OCI-LY3 (cell line): ENCODE measurements at regions not wholly inside any gene's neighbourhood (a gene's known extent, or its start where the extent isn't known, plus 50 kb on each side); places are given as distances from the start of the nearest gene placed in this dataset.

ENCODE experiments used
- H2AFZ ChIP-seq: fragments of 200-600, 300-600 bp; shearing (Covaris generic); 2 replicates; pipeline ENCODE4 v1.6.0; 2014; ENCODE audit warnings: antibody characterized with exemption, low read depth, low read length
- H3K27ac ChIP-seq: fragments of 200-600, 300-600 bp; sonication (generic); 2 replicates; pipeline ENCODE4 v1.5.1; 2014; ENCODE audit warnings: mild to moderate bottlenecking, low read length, moderate library complexity, mixed read lengths
- H3K27me3 ChIP-seq: fragments of 200-600, 300-600 bp; sonication (generic); 2 replicates; pipeline ENCODE4 v1.6.1; 2014; ENCODE audit warnings: low read depth, low read length, mixed read lengths
- H3K36me3 ChIP-seq: fragments of 200-600, 300-600 bp; sonication (generic); replicated peaks from 2 replicates; pipeline ENCODE3; 2014; ENCODE audit warnings: low read depth, low read length, mixed read lengths
- H3K4me1 ChIP-seq: fragments of 300-600, 200-600 bp; sonication (generic); 2 replicates; pipeline ENCODE4 v1.6.1; 2014; ENCODE audit warnings: low read length, mixed read lengths
- H3K4me2 ChIP-seq: fragments of 200-600, 300-600 bp; sonication (generic); 2 replicates; pipeline ENCODE4 v1.6.1; 2014; ENCODE audit warnings: low read length, mixed read lengths
- H3K4me3 ChIP-seq: fragments of 300-600, 200-600 bp; sonication (generic); 2 replicates; pipeline ENCODE4 v1.5.1; 2014; ENCODE audit warnings: antibody characterized with exemption, mild to moderate bottlenecking, low read length, moderate library complexity
- H3K79me2 ChIP-seq: fragments of 300-600, 200-600 bp; shearing (Covaris generic); 2 replicates; pipeline ENCODE4 v1.6.1; 2014; ENCODE audit warnings: mild to moderate bottlenecking, low read length, mixed read lengths
- H3K9ac ChIP-seq: fragments of 300-600, 200-600 bp; shearing (Covaris generic); 2 replicates; pipeline ENCODE4 v1.6.0; 2014; ENCODE audit warnings: mild to moderate bottlenecking, low read length, moderate library complexity
- H3K9me3 ChIP-seq: fragments of 200-600, 300-600 bp; shearing (Covaris generic); 2 replicates; pipeline ENCODE4 v1.6.1; 2014; ENCODE audit warnings: low read length, mixed read lengths; ENCODE audit not compliant: insufficient read depth
- H4K20me1 ChIP-seq: fragments of 200-600, 300-600 bp; sonication (generic); 2 replicates; pipeline ENCODE4 v1.6.1; 2016; ENCODE audit warnings: low read length, mixed read lengths; ENCODE audit not compliant: insufficient read depth
- EZH2phosphoT487 ChIP-seq: fragments of 200-600 bp; shearing (Covaris generic); IDR thresholded peaks from 2 replicates; pipeline ENCODE4 v1.6.1; 2018; ENCODE audit warnings: antibody characterized with exemption, mixed run types, low read depth
- TF ChIP-seq, protein P1 (sequence below): fragments of 200-600, 300-600 bp; sonication (generic); IDR thresholded peaks from 2 replicates; pipeline ENCODE4 v1.5.1; 2014; ENCODE audit warnings: antibody characterized with exemption, low read length, low read depth

DNA sequence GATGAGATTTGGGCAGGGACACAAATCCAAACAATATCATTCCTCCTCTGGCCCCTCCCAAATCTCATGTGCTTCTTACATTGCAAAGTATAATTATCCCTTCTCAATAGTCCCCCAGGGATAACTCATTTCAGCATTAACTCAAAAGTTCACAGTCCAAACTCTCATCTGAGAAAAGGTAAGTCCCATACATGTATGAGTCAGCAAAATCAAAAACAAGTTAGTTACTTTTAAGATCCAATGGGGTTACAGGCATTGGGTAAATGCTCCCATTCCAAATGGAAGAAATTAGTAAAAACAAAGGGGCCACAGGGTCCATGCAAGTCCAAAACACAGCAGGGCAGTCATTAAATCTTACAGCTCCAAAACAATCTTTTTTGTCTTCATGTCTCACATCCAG lies 917.9 kb upstream of the CDH10 start:
- Histone ChIP-seq H3K27me3 (no peaks in the 10 kb centered on the region), H4K20me1 (no peaks in the 10 kb centered on the region), H3K4me3 (no peak overlapping the region), H2AFZ (no peak overlapping the region), H3K36me3 (no peaks in the 10 kb centered on the region), H3K79me2 (no peaks in the 10 kb centered on the region), H3K9me3 (no peaks in the 10 kb centered on the region), H3K4me2 (no peak overlapping the region), H3K9ac (no peak overlapping the region), H3K4me1 (no peaks in the 10 kb centered on the region), H3K27ac (no peak overlapping the region)
- TF ChIP-seq, protein P1, sequence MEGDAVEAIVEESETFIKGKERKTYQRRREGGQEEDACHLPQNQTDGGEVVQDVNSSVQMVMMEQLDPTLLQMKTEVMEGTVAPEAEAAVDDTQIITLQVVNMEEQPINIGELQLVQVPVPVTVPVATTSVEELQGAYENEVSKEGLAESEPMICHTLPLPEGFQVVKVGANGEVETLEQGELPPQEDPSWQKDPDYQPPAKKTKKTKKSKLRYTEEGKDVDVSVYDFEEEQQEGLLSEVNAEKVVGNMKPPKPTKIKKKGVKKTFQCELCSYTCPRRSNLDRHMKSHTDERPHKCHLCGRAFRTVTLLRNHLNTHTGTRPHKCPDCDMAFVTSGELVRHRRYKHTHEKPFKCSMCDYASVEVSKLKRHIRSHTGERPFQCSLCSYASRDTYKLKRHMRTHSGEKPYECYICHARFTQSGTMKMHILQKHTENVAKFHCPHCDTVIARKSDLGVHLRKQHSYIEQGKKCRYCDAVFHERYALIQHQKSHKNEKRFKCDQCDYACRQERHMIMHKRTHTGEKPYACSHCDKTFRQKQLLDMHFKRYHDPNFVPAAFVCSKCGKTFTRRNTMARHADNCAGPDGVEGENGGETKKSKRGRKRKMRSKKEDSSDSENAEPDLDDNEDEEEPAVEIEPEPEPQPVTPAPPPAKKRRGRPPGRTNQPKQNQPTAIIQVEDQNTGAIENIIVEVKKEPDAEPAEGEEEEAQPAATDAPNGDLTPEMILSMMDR, result no peak
- TF ChIP-seq EZH2phosphoT487, result no peak

DNA sequence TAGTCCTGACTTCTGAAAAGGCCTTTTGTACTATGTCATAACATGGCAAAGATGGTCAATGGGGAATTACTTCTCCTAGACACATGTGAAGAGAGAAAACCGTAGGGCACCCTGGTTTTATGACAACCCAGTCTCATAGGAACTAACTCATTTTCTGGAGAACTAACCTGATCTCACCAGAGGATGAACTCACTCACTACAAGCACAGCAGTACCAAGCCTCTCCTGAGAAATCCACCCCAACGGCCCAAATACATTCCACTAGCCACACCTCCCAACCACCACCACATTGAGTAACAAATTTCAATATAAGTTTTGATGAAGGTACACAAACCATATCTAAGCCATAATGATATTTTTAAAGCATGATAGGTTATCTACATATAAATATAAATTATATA lies 909.3 kb upstream of the CDH10 start:
- Histone ChIP-seq H3K36me3 (no peaks in the 10 kb centered on the region), H3K4me2 (no peak overlapping the region), H3K79me2 (no peaks in the 10 kb centered on the region), H3K4me3 (no peak overlapping the region), H3K9ac (no peak overlapping the region), H4K20me1 (no peaks in the 10 kb centered on the region), H2AFZ (no peak overlapping the region), H3K27ac (no peak overlapping the region), H3K9me3 (no peaks in the 10 kb centered on the region), H3K27me3 (no peaks in the 10 kb centered on the region), H3K4me1 (no peaks in the 10 kb centered on the region)
- no peak for TF ChIP-seq EZH2phosphoT487
- TF ChIP-seq, protein P1, result no peak

DNA sequence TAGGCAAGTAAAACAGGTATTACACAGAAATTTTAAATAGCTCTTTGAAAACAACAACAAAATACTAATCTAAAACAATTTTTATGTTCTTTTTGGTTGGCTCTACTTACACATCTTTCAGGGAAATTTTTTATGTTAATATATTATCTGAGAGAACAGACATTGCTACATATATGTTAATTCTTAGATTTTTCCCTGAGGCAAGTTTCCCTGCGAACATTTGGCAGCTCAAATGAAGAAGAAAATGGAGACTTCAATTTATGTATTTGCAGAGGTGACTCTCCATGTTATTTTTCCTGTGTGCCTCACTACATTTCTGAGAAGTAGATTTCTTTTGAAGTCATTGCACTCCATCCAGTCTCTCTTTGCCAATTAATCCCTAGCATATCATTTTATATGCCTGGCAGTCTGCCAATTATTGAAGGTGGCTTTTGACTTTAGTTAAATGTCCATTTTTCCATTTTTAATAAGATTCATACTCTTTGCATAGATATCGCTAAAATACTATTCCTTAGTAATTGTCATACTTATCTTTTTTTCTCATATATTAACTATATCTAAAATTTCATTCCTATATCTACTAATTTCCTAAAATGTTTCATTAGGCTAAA lies 908.2 kb upstream of the CDH10 start:
- H3K4me2 ChIP-seq, result no peak overlapping the region
- no peaks in the 10 kb centered on the region for H3K27me3 ChIP-seq
- H3K4me1 ChIP-seq, result no peaks in the 10 kb centered on the region
- H3K9me3 ChIP-seq, result no peaks in the 10 kb centered on the region
- no peak overlapping the region for H3K27ac ChIP-seq
- no peaks in the 10 kb centered on the region for H3K79me2 ChIP-seq
- no peak overlapping the region for H2AFZ ChIP-seq
- H3K4me3 ChIP-seq, result no peak overlapping the region
- H3K9ac ChIP-seq, result no peak overlapping the region
- TF ChIP-seq, protein P1, result no peak
- TF ChIP-seq EZH2phosphoT487, result no peak
- no peaks in the 10 kb centered on the region for H3K36me3 ChIP-seq
- H4K20me1 ChIP-seq, result no peaks in the 10 kb centered on the region

DNA sequence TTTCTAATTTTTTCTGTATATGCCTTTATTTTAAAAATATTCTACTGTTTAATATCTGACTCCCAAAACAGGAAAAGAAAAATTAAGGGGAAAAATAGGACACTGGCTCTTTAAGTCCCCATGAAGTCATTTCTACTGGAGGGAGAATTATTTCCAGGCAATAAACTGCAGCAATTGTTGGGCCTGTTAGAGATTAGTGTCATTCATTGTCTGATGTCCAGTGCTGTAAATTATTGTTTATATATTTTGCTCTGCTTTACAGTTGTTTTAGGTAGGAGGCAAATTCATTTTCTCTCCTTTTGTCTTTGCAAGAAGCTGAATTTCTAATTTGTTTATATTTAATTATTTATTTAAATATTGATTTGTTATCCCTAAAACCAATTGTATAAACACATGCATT lies 906.0 kb upstream of the CDH10 start:
- Histone ChIP-seq H3K27ac (no peak overlapping the region), H3K27me3 (no peaks in the 10 kb centered on the region), H3K4me2 (no peak overlapping the region), H3K9ac (no peak overlapping the region), H2AFZ (no peak overlapping the region), H4K20me1 (no peaks in the 10 kb centered on the region), H3K4me1 (no peaks in the 10 kb centered on the region), H3K79me2 (no peaks in the 10 kb centered on the region), H3K9me3 (no peaks in the 10 kb centered on the region), H3K36me3 (no peaks in the 10 kb centered on the region), H3K4me3 (no peak overlapping the region)
- TF ChIP-seq, protein P1, result no peak
- TF ChIP-seq EZH2phosphoT487, result no peak
